Stimulated activated naive CD4-positive, alpha-beta T cell (primary cell): ENCODE measurements at regions not wholly inside any gene's neighbourhood (a gene's known extent, or its start where the extent isn't known, plus 50 kb on each side); places are given as distances from the start of the nearest gene placed in this dataset.
A peak's percentile ranks its signal among the peaks of the same experiment; 100 is the strongest.

ENCODE experiments used
- DNase-seq, 6 experiments: peaks; one replicate each; lab custom pipeline; 2025; lab: John Stamatoyannopoulos, UW

DNA sequence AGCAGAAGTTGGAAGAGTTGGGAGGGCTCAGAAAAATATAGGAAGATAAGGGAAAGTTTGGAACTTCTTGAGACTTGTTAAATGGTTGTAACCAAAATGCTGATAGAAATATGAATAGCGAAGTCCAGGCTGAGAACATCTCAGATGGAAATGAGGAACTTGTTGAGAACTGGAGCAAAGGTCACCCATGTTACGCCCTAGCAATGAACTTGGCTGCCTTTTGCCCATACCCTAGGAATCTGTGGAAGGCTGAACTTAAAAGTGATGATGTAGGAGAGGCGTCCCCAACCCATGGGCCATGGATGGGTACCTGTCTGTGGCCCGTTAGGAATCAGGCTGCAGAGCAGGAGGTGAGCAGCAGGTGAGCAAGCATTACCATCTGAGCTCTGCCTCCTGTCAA, 347.8 kb downstream of the ARL4A start:
- no peak for DNase-seq

DNA sequence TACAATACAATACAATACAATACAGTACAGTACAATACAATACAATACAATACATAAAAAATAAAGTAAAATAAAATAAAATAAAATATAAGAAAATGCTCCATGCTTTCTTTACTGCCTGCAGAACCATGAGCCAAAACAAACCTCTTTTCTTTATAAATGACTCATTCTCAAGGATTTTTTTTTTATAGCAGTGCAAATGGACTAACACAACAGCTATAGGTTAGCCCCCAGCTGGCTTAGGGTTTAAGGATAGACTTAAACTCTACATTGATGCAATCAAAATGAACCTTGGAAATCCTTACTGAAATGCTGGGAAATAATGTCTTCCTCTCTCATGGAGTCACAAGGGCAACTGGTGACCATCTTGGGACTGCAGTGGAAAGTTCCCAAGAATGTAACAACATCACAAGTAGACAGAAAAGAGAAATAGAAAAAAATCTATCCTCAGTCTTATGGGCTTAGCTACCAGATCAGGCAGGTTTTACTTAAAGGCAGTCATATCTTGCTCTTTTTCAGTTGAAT, 348.9 kb downstream of the ARL4A start:
- DNase-seq, result no peak

DNA sequence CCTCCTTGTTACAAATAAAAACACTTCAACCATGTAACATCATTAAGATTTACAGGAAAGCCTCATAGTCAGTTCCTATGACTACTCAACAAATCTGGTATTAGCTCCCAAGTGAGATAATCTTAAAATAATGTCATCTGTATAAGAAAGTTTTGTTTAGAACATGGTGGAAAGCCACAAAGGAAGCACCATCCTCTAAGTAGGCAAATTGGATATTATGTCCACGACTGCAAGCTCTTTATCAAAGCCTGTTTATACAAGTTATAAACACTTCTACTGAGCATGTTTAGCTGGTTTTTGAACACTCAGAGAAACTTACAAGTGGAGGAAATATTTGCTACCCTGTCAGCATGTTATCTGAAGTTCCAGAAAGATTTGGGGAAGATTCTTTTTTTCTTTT, 349.8 kb downstream of the ARL4A start:
- DNase-seq, result no peak

DNA sequence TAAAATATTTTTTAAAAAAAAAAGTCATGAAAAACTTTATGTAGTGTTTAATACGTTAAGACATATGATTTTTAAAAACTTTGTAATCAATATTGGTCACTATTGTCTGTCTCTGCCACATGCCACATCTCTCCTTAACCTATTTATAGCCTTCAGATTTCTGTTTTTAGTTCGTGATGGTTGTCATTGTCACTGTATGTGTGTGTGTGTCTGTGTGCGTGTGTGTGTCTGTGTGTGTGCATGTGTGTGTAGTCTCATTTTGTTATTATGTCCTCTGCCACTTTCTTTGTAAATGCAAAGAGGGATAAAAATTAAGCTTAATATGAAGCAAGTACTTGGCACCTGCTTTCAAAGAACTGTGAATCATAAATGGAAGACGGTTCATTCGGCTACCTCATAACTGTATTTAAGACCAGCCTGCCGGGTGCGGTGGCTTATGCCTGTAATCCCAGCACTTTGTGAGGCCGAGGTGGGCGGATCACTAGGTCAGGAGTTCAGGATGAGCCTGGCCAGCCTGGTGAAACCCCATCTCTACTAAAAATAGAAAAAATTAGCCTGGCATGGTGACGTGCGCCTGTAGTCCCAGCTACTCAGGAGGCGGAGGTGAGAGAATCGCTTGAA, 354.0 kb downstream of the ARL4A start:
- DNase-seq, result no peak

DNA sequence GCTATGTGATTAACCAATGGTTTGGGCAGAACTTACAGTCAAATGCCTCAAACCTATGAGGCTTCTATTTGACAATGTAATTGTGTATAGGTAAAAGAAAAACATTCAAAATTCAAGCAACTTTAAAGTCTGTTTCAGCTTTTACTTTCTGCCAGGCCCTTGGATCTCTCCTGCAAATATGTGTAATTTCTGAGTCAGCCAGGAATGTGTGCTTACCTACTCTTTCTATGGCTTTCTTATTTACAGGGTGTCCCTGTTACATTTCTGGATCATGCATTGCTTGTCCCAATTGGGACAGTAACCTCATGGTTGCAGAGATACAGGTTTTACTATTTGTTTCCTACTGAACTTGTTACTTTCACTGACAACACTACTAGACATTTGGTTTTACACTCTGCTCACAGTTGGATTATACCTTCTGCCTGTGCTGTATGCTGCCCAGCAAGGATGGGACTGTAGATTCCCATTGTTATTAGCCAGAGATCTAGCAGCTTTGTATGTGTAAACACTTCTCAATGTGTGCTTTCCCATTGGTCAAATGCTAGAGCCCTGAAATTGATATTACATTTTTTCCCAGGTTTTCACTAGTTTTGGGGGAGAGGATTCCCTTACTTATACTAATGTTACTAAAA, 355.3 kb downstream of the ARL4A start:
- DNase-seq, result peak in 1 of 6 experiments; percentile 1

DNA sequence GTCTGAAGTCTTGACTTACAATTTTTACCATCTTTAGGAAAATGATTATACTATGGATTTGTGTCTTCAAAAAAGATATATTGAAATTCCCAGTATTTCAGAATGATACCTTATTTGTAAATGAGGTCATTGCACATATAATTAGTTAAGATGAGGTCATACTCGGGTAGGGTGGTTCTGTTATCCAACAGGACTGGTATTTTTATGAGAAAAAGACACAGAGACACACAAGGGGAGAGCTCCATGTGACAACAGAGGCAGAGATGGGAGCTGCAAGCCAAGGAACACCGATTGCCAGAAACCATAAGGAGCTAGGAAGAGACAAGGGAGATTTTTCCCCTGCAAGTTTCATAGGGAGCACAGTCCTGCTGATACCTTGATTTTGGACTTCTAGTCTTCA, 356.9 kb downstream of the ARL4A start:
- no peak for DNase-seq

DNA sequence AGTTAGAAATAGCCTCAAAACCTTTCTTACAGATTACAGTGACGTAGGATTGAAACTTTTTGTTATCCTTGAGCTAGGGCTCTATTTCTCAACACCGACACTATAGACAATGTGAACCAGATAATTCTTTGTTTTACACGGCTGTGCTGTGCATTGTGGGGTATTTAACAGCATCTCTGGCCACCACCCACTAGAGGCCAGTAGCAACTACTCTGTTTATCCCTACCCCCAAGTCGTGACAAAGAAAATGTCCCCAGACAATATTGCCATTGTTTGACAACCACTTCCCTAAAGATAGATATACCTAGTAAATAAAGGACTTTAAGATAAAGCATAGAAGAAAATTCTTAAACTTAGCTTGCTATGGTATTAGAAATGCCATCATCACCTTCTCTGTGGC, 359.6 kb downstream of the ARL4A start:
- no peak for DNase-seq

DNA sequence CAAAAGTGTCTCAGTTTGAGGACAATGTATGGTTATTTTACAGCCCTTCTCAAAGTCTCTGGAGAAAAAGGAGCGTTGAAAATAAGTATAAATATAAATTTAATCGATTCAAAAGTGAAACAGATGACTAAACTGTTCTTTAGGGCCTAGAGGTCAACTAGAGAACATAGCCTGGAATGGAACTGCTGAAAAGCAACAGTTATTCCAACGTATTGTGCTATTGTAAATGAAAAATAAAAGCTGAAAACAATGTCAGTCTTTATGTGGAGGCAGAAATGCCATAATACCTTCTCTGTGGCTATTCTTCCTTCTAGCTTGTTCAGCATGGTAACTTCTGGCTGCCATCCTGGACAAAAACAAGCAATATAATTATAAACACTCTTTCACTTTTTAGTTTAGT, 362.5 kb downstream of the ARL4A start:
- no peak for DNase-seq

DNA sequence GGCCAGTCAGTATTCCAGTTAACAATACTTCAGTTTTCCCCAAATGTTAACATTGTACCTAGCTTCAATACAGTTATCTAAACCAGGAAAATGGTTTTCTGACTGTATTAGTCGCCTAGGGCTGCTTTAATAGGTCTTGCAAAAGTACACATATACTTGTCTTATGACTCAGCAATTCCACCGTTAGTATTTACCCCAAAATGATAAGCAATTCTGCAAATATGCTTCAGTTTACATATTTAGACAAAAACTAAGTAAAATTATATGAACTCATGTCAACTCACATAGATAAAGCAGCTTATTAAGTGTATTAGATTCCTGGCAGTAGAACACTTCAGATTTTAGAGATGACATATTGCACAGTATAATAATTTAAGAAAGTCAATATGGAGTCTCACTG, 363.3 kb downstream of the ARL4A start:
- no peak for DNase-seq

DNA sequence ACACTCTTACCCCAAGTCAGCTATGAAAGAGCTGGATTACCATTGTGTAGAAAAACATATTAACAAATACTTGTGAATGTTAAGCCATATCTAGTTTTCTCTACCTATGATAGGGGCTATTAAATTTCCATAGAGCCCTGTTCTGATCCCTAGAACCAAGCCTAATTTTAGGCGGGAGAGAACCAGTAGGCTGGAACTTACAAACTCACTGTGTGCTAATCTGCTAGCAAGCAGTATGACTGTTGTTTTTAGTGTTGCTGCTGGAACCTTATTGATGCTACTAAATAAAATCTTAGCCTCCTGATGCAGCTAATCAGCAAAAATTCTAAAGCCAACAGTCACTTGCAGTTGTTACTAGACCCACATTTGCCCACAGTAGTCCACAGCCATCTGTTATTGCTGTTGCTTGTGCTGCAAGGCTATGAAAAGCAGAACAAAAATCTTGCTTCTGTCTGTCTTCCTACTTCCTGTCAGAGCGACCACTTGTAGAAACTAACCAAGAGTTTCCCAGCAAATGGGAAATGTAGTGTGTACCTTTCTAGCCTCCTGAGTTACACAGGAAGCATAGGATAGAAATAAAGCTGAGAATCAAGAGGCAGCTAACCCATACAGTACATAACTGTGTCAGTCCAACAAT, 368.4 kb downstream of the ARL4A start:
- no peak for DNase-seq

DNA sequence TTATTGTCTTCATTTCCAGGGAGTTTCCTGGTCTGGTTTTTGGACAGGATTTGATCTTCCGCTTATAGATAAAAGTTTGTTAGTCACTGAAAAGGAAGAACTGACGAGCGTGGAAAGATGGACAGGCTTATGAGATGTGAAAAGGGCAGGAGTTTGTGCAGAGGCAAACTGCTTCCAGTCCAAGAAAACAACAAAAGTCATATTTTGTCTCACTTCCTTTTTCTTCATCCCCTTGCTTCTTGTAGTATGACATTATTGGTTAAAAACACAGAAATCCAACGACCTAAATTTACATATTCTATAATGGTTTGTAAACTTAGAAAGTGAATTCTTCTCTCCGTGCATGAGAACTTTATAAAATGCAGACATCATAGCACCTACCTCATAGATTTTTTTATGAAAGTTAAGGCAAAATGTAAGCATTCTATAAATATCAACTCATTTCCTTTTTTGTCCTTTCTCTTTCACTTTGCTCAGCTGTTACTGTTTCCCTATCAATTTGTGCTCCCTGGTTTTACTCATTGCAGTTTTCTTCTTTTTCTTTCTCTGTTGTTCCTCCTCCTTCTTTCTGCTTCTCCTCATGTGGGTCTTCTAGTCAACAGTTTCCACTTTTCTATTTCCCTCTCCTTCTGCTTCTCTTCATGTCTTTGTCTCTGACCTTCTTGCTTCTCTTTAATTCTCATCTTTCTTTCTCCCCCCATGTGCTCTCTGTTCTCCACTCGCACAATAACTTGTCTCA, 370.2 kb downstream of the ARL4A start:
- DNase-seq, result no peak

DNA sequence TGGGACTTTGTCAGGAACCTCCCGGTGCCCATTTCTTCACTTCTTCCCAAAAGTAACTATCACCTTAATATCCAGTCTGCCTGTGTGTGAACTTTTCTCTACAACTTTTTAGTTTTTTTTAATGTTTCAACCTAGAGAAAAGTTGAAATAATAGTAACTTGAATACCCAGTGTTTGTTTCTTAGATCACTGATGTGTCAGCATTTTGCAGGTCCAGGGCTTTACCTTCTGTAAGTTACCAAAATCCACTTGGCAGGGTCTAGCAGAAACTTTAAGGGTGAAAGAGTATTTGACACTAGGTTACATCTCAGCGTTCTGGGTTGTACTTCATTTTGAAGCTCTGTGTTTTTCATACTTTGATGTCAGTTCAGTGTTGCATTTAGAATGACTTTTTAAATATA, 372.7 kb downstream of the ARL4A start:
- DNase-seq, result no peak

DNA sequence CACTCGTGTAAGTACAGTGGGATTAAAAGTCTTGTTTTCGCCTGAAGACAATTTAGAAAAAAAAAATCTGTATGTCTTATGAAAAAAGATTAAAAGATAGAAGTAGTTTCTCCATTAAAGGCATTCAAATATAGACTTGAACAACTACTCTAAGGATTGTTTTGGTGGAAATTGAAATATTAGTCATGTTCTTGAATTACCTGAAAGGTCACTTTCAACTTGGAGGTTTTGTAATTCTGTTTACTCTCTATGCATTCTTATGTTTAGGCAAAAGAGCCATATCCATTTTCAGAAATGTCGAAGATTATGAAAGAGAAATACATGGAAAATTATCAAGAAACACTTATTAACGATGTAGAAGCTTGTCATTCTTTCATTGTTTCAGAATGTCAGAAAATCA, 373.7 kb downstream of the ARL4A start:
- DNase-seq, result no peak

DNA sequence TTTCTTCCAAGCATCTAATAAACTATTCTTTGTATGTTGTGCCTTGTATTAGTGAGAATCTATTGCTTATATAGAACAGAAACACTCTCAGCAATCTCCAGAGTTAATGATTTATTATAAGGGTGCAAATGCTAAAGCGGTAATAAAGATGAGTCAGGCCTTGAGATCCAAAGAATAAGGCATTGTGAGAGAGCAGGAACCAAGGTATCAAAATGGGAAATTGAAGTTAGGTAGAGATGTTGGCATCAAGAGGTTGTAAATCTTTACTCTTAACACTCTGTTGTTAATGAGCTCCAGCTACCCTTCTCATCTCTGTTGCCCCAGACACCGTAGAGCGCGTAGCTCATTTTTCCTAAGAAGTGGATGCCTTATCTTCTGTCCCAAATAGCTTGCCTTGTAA, 375.2 kb downstream of the ARL4A start:
- DNase-seq, result no peak

DNA sequence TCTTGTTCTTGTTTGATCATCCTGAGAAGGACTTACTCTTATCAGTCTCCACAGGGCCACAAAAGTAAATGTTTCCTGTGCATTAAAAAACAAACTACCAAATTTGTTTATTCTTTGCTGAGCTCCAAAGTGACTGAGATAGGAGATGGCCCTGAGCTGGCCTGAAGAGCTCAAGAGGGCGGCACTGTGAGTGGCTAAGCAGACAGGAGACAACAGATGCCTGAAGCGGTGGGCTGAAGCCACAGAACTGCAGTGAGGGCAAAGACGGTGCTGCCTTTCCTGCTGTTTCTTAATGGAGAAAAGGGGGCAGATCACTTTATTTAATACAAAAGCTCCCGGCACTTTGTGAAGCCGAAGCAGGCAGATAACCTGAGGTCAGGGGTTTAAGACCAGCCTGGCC, 379.6 kb downstream of the ARL4A start:
- no peak for DNase-seq

DNA sequence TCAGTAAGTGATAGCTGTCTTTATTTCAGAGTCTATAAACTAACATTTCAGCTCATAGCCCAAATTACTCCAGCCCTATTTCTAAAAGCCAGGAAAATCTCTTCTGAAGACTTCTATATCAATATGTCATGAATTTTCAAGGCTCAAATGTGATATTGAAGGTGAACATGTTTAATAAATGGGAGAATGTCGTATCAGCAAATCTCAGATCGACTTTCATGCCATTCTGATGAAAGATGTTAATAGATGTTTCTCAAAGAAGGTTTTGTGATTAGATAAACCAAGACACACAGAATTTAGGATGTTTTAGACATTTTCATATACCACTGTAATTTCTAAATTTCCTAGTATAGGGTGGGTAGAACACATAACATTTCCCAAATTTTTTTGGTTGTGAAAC, 380.6 kb downstream of the ARL4A start:
- DNase-seq, result no peak

DNA sequence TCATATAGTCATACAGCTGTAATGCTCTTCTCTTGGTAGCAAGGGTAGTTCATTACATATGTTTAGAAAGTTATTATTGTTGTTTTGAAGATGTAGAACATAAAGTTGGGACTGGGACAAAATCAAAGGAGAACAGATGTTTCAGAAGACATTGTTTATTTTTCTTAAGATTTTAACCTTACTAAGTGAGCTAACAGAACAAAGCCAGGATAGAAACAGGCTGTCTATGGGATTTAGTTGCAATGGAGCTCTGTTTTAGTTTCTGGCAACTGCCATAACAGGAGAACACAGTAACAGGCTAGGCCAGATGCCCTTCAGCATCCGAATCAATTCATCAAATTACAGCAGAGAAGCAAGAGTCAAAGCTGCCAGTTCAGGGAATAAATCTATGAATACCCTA, 382.4 kb downstream of the ARL4A start:
- DNase-seq, result no peak

DNA sequence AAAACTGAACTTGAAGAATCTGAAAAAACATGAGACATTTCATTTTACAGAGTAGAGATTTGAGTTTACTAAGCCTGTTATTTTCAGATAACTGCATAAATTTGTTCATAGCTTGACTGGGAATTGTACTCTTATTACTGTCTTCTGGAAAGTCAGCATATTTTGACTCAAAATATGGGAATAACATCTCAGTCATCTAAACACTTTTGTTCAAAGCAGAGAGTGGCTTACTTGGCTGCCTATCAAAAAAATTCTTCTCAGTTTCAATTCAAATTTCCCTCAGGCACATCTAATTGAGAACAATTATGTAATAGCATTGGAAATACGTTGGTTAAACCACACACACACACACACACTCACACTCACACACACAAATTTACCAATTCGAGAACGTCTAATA, 384.6 kb downstream of the ARL4A start:
- DNase-seq, result no peak

DNA sequence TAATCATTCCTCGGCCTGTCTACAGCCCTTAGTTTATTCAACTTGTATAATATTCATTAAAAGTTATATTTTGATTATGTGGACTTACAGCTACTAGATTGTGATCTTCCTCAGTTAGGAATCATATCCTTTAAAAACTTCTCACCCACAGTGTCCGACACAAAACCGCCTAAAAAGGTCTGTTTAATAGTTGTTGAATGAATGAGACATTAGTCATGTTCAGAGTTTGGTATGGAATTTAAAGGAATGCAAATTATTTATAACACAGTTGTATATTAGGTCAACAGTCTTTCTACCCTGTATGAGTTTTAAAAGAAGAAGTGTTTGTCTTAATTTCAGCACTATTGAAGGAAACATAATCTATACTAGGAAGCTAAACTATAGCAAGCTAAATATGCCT, 390.0 kb downstream of the ARL4A start:
- DNase-seq, result no peak

DNA sequence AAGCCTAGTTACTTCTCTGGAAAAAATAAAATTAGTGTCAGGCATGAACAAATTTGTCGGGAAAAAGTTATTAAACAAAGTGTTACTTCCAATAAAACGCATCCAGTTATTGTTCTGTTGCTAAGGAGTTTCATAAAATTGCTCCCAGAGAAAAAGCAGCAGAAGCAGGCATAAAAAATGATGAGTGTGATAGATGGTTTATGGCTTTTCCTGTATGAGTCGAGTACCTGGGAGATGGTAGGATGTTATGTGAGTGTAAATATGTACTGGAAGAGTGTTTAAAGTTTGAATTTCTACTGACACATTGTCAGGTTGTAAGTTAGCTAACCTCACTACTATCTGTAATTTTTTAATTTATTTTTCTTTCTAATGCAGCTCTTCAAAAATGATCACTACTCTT, 390.7 kb downstream of the ARL4A start:
- DNase-seq, result no peak

DNA sequence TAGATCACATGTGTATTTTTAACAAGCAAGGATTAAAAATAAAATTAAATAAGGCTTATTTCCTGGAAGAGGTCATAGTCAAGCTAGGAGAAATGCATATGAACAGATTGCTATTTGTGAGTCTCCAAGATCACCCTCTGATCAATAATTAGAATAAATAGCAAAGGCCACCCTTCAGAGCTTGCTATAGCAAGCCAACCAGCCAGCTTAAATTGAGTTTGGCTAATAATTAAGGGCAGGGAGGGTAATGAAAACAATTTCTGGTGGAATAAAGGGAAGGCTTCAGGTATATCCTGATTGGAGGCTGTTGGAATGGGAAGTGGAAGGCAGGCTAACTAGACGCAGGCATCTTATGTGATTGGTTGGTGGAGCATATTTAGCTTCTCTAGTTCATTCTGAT, 403.5 kb downstream of the ARL4A start:
- DNase-seq, result no peak

DNA sequence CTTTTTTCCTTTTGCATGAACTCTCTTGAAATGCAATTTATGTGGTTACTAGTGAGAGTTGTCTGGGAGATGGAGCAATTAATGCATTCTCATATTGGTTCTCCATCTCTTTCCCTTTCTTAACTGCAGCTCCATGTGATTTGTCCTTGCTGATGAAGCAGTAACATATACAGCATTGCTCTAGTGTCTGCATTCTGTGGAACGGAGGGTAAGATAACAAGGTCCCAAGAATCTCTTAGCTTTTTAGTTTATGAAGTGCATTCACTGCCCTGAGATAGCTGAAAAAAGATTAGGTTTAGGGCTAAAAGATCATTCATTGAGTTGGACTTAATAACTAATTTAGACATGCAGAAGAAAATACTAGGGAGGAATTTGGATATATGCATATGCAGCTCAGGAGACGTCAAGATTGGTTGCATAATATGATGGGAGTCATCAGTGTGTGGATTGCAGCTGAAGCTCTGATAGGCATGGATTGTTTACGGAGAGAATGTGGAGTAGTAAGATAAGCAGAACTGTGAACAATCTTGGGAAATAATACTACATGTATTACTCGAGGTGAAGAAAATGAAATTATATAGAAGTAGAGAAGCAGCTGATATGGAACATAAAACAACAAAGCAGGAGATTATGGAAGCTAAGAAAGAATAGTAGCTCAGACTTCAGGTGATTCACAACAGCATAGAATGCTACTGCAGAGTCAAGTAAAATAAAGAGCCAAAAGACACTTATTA, 404.7 kb downstream of the ARL4A start:
- no peak for DNase-seq
